H1 (cell line): ENCODE measurements at regions not wholly inside any gene's neighbourhood (a gene's known extent, or its start where the extent isn't known, plus 50 kb on each side); places are given as distances from the start of the nearest gene placed in this dataset.

Experiments
- CBX8 ChIP-seq: fragments of 300-800, 300-1000 bp; sonication (generic); IDR thresholded peaks from 2 replicates; pipeline ENCODE4 v1.7.1; 2016; ENCODE audit warnings: low read depth, low read length, borderline replicate concordance
- EZH2 ChIP-seq: fragments of 200-600 bp; sonication (generic); IDR thresholded peaks from 2 replicates; pipeline ENCODE4 v1.7.1; 2012; ENCODE audit warnings: low read depth, mild to moderate bottlenecking, moderate library complexity, low read length, inconsistent platforms; ENCODE audit not compliant: severe bottlenecking
- FOSL1 ChIP-seq: IDR thresholded peaks from 2 replicates; pipeline ENCODE4 v1.6.1; 2011; ENCODE audit warnings: mild to moderate bottlenecking, low read depth, low read length, moderate library complexity; ENCODE audit not compliant: insufficient read depth
- JUN ChIP-seq: IDR thresholded peaks from 2 replicates; pipeline ENCODE4 v1.6.1; 2011; ENCODE audit warnings: low read depth, mild to moderate bottlenecking, improper control_type of control experiment, low read length
- KDM4A ChIP-seq: IDR thresholded peaks from one replicate; pipeline ENCODE4 v1.7.1; 2012; ENCODE audit warnings: low read depth, mild to moderate bottlenecking, moderate library complexity, low read length, inconsistent platforms; ENCODE audit not compliant: severe bottlenecking
- NRF1 ChIP-seq: IDR thresholded peaks from 2 replicates; pipeline ENCODE4 v1.6.1; 2011; ENCODE audit warnings: mild to moderate bottlenecking, low read depth, low read length, improper control_type of control experiment
- POLR2AphosphoS5 ChIP-seq: IDR thresholded peaks from 2 replicates; pipeline ENCODE4 v1.6.1; 2011; ENCODE audit warnings: low read depth, low read length
- RFX5 ChIP-seq: IDR thresholded peaks from 2 replicates; pipeline ENCODE4 v1.6.1; 2011; ENCODE audit warnings: low read depth, low read length, improper control_type of control experiment, borderline replicate concordance
- SIRT6 ChIP-seq: IDR thresholded peaks from one replicate; pipeline ENCODE4 v1.7.1; 2012; ENCODE audit warnings: low read length, inconsistent platforms
- SP1 ChIP-seq: IDR thresholded peaks from 2 replicates; pipeline ENCODE4 v1.6.1; 2011; ENCODE audit warnings: low read depth, low read length
- TAF1 ChIP-seq: IDR thresholded peaks from 2 replicates; pipeline ENCODE4 v1.6.1; 2011; ENCODE audit warnings: mild to moderate bottlenecking, low read depth, low read length
- TF ChIP-seq, protein P1 (sequence below): IDR thresholded peaks from 2 replicates; pipeline ENCODE4 v1.6.1; 2011; ENCODE audit warnings: low read length, improper control_type of control experiment
- TF ChIP-seq, protein P2 (sequence below): IDR thresholded peaks from 2 replicates; pipeline ENCODE4 v1.6.1; 2012; ENCODE audit warnings: inconsistent platforms
- TF ChIP-seq, protein P3 (sequence below), 3 experiments: IDR thresholded peaks; 1 replicate in 2 of 3; 2 replicates in 1 of 3; pipeline versions ENCODE4 v1.5.1 to v1.6.1; 2011; ENCODE audit warnings: low read length in 3 of 3, mild to moderate bottlenecking in 3 of 3, inconsistent platforms in 2 of 3, low read depth in 1 of 3, moderate library complexity in 1 of 3; ENCODE audit not compliant: insufficient read depth in 1 of 3; ENCODE audit errors: control extremely low read depth in 1 of 3

DNA sequence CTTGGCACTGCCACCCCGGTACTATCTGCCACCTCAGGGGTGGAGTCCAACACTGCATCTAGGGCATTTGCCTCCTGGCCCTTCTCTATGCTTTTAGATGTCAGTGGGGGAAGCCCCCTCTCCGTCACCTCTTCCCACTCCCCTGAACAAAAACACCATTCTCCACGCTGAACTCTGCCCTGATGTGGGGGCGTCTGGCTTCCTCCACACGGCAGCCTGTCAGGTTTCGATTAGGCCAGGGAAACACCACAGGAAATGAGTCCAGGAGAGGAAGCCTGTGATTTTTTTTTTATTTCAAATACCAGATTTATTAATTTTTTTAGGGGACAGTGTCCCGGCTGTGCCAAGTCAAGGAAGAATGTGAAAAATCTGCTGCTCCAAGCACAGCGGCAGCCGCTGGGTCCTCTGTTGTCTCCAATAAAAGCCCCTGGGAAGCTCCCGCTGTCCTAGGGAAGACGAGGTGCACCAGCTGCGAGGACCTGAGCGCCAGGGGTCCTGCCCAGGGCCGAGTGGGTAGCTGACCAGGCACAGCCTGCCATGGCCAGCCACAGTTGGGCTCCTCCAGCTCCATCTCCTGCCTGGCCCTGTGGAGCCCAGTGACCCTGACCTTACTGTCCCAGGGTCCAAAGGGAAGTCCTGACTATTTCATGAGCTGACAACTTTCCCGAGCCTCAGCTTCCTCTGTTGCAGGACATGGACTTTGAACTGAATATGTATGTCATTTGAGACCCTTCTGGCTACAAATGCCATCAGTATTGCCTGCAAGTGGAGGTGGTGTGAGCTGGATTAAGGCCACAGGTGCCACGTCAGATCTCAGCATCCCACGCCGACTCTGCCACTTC lies 336.7 kb downstream of the FOXL1 start:
- TF ChIP-seq, protein P1, sequence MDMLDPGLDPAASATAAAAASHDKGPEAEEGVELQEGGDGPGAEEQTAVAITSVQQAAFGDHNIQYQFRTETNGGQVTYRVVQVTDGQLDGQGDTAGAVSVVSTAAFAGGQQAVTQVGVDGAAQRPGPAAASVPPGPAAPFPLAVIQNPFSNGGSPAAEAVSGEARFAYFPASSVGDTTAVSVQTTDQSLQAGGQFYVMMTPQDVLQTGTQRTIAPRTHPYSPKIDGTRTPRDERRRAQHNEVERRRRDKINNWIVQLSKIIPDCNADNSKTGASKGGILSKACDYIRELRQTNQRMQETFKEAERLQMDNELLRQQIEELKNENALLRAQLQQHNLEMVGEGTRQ, result no peak
- TF ChIP-seq EZH2, result no peak
- no peak for TF ChIP-seq CBX8
- TF ChIP-seq, protein P2, sequence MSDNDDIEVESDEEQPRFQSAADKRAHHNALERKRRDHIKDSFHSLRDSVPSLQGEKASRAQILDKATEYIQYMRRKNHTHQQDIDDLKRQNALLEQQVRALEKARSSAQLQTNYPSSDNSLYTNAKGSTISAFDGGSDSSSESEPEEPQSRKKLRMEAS, result no peak
- no peak for TF ChIP-seq TAF1
- TF ChIP-seq, protein P3, sequence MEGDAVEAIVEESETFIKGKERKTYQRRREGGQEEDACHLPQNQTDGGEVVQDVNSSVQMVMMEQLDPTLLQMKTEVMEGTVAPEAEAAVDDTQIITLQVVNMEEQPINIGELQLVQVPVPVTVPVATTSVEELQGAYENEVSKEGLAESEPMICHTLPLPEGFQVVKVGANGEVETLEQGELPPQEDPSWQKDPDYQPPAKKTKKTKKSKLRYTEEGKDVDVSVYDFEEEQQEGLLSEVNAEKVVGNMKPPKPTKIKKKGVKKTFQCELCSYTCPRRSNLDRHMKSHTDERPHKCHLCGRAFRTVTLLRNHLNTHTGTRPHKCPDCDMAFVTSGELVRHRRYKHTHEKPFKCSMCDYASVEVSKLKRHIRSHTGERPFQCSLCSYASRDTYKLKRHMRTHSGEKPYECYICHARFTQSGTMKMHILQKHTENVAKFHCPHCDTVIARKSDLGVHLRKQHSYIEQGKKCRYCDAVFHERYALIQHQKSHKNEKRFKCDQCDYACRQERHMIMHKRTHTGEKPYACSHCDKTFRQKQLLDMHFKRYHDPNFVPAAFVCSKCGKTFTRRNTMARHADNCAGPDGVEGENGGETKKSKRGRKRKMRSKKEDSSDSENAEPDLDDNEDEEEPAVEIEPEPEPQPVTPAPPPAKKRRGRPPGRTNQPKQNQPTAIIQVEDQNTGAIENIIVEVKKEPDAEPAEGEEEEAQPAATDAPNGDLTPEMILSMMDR (IDR thresholded peaks at IDR 0.05; ENCODE audit: control extremely low read depth in 1 of 3, insufficient read depth in 1 of 3, low read depth in 1 of 3, low read length in 3 of 3), result no peak
- TF ChIP-seq JUN, result no peak
- TF ChIP-seq FOSL1, result no peak
- no peak for TF ChIP-seq SIRT6
- TF ChIP-seq POLR2AphosphoS5, result no peak
- TF ChIP-seq SP1, result no peak
- TF ChIP-seq KDM4A, result no peak
- no peak for TF ChIP-seq RFX5
- TF ChIP-seq NRF1, result no peak
